ENCODE measurements at regions not wholly inside any gene's neighbourhood (a gene's known extent, or its start where the extent isn't known, plus 50 kb on each side); places are given as distances from the start of the nearest gene placed in this dataset.

- DNase-seq (ENCODE audit: low read depth), result no peak
- H3K4me3 ChIP-seq (ENCODE audit: low read depth, low read length), result no peak overlapping the region
- TF ChIP-seq, protein P1, sequence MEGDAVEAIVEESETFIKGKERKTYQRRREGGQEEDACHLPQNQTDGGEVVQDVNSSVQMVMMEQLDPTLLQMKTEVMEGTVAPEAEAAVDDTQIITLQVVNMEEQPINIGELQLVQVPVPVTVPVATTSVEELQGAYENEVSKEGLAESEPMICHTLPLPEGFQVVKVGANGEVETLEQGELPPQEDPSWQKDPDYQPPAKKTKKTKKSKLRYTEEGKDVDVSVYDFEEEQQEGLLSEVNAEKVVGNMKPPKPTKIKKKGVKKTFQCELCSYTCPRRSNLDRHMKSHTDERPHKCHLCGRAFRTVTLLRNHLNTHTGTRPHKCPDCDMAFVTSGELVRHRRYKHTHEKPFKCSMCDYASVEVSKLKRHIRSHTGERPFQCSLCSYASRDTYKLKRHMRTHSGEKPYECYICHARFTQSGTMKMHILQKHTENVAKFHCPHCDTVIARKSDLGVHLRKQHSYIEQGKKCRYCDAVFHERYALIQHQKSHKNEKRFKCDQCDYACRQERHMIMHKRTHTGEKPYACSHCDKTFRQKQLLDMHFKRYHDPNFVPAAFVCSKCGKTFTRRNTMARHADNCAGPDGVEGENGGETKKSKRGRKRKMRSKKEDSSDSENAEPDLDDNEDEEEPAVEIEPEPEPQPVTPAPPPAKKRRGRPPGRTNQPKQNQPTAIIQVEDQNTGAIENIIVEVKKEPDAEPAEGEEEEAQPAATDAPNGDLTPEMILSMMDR (IDR thresholded peaks at IDR 0.05; ENCODE audit: insufficient read depth, low read depth, low read length), result no peak
These were observed 174.2 kb upstream of the CHODL start for GRCh38 chr21:18070392-18070791.

DNA sequence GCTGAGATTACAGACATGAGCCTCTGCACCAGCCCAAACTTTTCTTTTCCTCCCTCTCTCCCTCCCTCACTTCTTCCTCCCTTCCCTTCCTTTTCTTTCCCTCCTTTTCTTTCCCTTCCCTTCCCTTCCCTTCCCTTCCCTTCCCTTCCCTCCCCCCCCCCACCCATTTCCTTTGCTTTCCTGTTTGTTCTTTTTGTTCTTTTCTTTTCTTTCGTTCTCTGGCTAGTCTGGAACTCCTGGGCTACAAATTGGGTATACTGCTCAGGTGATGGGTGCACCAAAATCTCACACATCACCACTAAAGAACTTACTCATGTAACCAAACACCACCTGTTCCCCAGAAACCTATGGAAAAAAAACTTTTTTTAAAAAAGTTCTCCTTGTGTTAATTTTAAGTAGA is 174.8 kb upstream of the CHODL start:
- no peak for DNase-seq (ENCODE audit: low read depth)
- H3K4me3 ChIP-seq (ENCODE audit: low read depth, low read length), result no peak overlapping the region
- TF ChIP-seq, protein P1 (IDR thresholded peaks at IDR 0.05; ENCODE audit: insufficient read depth, low read depth, low read length), result no peak

- TF ChIP-seq, protein P1 (IDR thresholded peaks at IDR 0.05; ENCODE audit: insufficient read depth, low read depth, low read length), result no peak
- DNase-seq (ENCODE audit: low read depth), result no peak
- H3K4me3 ChIP-seq (ENCODE audit: low read depth, low read length), result no peak overlapping the region
These were observed 184.2 kb upstream of the CHODL start for GRCh38 chr21:18060402-18060801.

DNA sequence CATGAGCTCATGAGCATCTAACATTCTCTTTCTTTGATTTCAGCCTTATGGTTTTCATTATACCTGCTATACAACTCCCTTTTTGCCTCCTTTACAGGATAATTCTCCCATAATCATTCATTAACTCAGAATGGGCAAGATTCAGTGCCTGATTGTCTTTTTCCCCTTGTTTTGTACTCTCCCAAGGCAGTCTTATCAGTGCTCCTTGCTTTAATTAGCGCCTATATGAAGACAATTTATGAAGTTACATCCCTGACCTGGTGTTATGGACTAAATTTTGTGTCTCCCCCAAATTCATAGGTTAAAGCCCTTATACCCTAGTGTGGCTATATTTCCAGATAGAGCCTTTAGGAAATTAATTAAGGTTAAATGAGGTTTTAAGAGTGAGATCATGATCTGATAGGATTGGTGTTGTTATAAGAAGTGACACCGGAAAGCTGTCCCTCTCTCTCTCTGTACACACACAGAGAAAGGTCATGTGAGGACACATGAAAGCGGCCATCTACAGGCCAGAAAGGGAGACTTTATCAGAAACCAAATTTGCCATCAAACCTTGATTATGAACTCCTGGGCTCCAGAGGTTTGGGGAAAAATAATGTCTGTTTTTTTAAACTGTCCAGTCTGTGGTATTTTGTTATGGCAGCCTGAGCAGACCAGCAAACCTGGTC is 185.8 kb upstream of the CHODL start:
- no peak for DNase-seq (ENCODE audit: low read depth)
- H3K4me3 ChIP-seq (ENCODE audit: low read depth, low read length), result no peak overlapping the region
- TF ChIP-seq, protein P1 (IDR thresholded peaks at IDR 0.05; ENCODE audit: insufficient read depth, low read depth, low read length), result no peak

DNA sequence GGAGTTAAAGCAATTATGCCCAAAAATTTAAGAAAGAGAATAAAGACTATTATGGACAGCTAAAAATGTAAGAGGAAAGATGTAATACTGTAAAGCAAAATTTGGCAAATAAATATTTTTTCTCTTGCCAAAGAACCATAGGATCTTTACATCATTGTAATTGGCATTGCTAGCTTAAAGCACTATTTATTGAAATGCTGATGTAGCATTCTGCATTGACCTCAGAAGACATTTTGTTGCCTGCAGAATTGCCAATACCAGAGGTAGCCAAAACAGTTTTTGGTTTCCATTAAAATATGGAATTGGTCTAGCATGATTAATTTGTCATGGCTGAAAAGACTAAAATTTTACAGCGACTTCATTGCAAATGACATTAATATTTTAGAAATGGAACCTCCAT is 191.5 kb upstream of the CHODL start:
- no peak for DNase-seq (ENCODE audit: low read depth)
- no peak overlapping the region for H3K4me3 ChIP-seq (ENCODE audit: low read depth, low read length)
- TF ChIP-seq, protein P1 (IDR thresholded peaks at IDR 0.05; ENCODE audit: insufficient read depth, low read depth, low read length), result no peak

- TF ChIP-seq, protein P1 (IDR thresholded peaks at IDR 0.05; ENCODE audit: insufficient read depth, low read depth, low read length), result no peak
- DNase-seq (ENCODE audit: low read depth), result no peak
- no peak overlapping the region for H3K4me3 ChIP-seq (ENCODE audit: low read depth, low read length)
These were observed 195.2 kb upstream of the CHODL start for GRCh38 chr21:18049461-18049860.

- H3K4me3 ChIP-seq (ENCODE audit: low read depth, low read length), result no peak overlapping the region
- TF ChIP-seq, protein P1 (IDR thresholded peaks at IDR 0.05; ENCODE audit: insufficient read depth, low read depth, low read length), result no peak
- peak; percentile 0 for DNase-seq (ENCODE audit: low read depth)
These were observed 203.6 kb upstream of the CHODL start for GRCh38 chr21:18041012-18041411.
